H1 (cell line): ENCODE measurements at regions not wholly inside any gene's neighbourhood (a gene's known extent, or its start where the extent isn't known, plus 50 kb on each side); places are given as distances from the start of the nearest gene placed in this dataset.

Source experiments
- CTCF ChIA-PET: fragments of 300-600 bp; sonication (Branson Sonifier 250); formaldehyde crosslinking; loops from one replicate; lab custom pipeline; 2021; ENCODE audit not compliant: partially characterized antibody; lab: Charles Lee
- POLR2A ChIA-PET: fragments of 300-600 bp; sonication (Branson Sonifier 250); formaldehyde crosslinking; loops from one replicate; lab custom pipeline; 2021; ENCODE audit warnings: inconsistent platforms; ENCODE audit not compliant: partially characterized antibody; lab: Charles Lee
- DNase-seq, 2 experiments: peaks; one replicate each; pipeline versions ENCODE4 v3.0.0 to v3.0.0-alpha.2; 2010 to 2022; ENCODE audit warnings: low spot score in 2 of 2, low read depth in 1 of 2, mixed read lengths in 1 of 2
- FAIRE-seq: peaks from 2 replicates; lab custom pipeline; 2011; peaks lifted over from hg19 to GRCh38; lab: Jason Lieb, UNC
- H2AFZ ChIP-seq: 2 replicates; pipeline ENCODE4 v1.8.1; 2012; ENCODE audit warnings: low read length, inconsistent platforms
- H2AK5ac ChIP-seq: 2 replicates; pipeline ENCODE4 v1.6.1; 2013; ENCODE audit warnings: low read depth, low read length
- H2BK120ac ChIP-seq: replicated peaks from 2 replicates; pipeline ENCODE3; 2013; ENCODE audit warnings: low read depth, low read length, inconsistent platforms
- H2BK12ac ChIP-seq: 2 replicates; pipeline ENCODE4 v1.6.1; 2013; ENCODE audit warnings: low read depth, low read length
- H2BK15ac ChIP-seq: 2 replicates; pipeline ENCODE4 v1.6.1; 2013; ENCODE audit warnings: low read length
- H2BK20ac ChIP-seq: 2 replicates; pipeline ENCODE4 v1.6.1; 2013; ENCODE audit warnings: low read length
- H2BK5ac ChIP-seq: 2 replicates; pipeline ENCODE4 v1.6.1; 2013; ENCODE audit warnings: low read depth, low read length
- H3K14ac ChIP-seq: 2 replicates; pipeline ENCODE4 v1.6.1; 2013; ENCODE audit warnings: inconsistent platforms; ENCODE audit not compliant: insufficient read length
- H3K18ac ChIP-seq: 2 replicates; pipeline ENCODE4 v1.6.1; 2013; ENCODE audit warnings: low read length; ENCODE audit errors: extremely low read depth
- H3K23ac ChIP-seq: 2 replicates; pipeline ENCODE4 v1.6.1; 2013; ENCODE audit warnings: inconsistent platforms; ENCODE audit not compliant: insufficient read length
- H3K23me2 ChIP-seq: 2 replicates; pipeline ENCODE4 v1.6.1; 2013; ENCODE audit warnings: low read depth, low read length
- H3K27ac ChIP-seq: 2 replicates; pipeline ENCODE4 v1.6.1; 2011; ENCODE audit warnings: low read depth, low read length, inconsistent platforms
- H3K27me3 ChIP-seq, 4 experiments: replicated peaks in 1 of 4; 1 replicate in 1 of 4; 2 replicates in 3 of 4; pipeline versions ENCODE4 v1.6.1 to v1.8.1; 2011 to 2013; ENCODE audit warnings: low read length in 3 of 4, mild to moderate bottlenecking in 3 of 4, inconsistent platforms in 2 of 4, mixed read lengths in 2 of 4, moderate library complexity in 1 of 4; ENCODE audit not compliant: control insufficient read depth in 3 of 4, insufficient read depth in 3 of 4; ENCODE audit errors: extremely low read depth in 1 of 4
- H3K36me3 ChIP-seq, 4 experiments: 2 replicates each; pipeline versions ENCODE4 v1.6.1 to v1.8.1; 2011 to 2013; ENCODE audit warnings: mild to moderate bottlenecking in 4 of 4, low read length in 3 of 4, moderate library complexity in 2 of 4, control low read depth in 1 of 4, inconsistent platforms in 1 of 4; ENCODE audit not compliant: insufficient read depth in 4 of 4, control insufficient read depth in 2 of 4
- H3K4ac ChIP-seq: replicated peaks from 2 replicates; pipeline ENCODE3; 2013; ENCODE audit warnings: low read length, low read depth, mixed read lengths, inconsistent platforms; ENCODE audit not compliant: insufficient read length
- H3K4me1 ChIP-seq, 4 experiments: replicated peaks in 1 of 4; 1 replicate in 1 of 4; 2 replicates in 3 of 4; pipeline versions ENCODE4 v1.6.1 to v1.8.1; 2011 to 2013; ENCODE audit warnings: low read length in 3 of 4, inconsistent platforms in 2 of 4, mixed read lengths in 1 of 4; ENCODE audit not compliant: insufficient read depth in 4 of 4, control insufficient read depth in 3 of 4
- H3K4me2 ChIP-seq, 2 experiments: 2 replicates each; pipeline versions ENCODE4 v1.6.1 to v1.8.1; 2011 to 2013; ENCODE audit warnings: low read depth in 2 of 2, low read length in 2 of 2, control low read depth in 1 of 2, inconsistent platforms in 1 of 2, mild to moderate bottlenecking in 1 of 2; ENCODE audit not compliant: insufficient read depth in 1 of 2
- H3K4me3 ChIP-seq, 4 experiments: fragments of 200-600, 300-600 bp in 1 of 4; sonication (generic), shearing (Covaris generic), sonication (Bioruptor Twin) in 1 of 4; 2 replicates each; pipeline versions ENCODE4 v1.5.1 to v1.8.1; 2011 to 2016; ENCODE audit warnings: low read length in 4 of 4, low read depth in 3 of 4, control low read depth in 2 of 4, inconsistent platforms in 2 of 4, mild to moderate bottlenecking in 2 of 4, mixed read lengths in 1 of 4, moderate library complexity in 1 of 4; ENCODE audit not compliant: insufficient read depth in 2 of 4; ENCODE audit errors: extremely low read depth in 1 of 4
- H3K56ac ChIP-seq: replicated peaks from 2 replicates; pipeline ENCODE3; 2013; ENCODE audit warnings: low read depth, mild to moderate bottlenecking, mixed read lengths, low read length, inconsistent platforms; ENCODE audit not compliant: insufficient read length
- H3K79me1 ChIP-seq: 2 replicates; pipeline ENCODE4 v1.6.1; 2013; ENCODE audit warnings: low read depth, low read length, control low read depth
- H3K79me2 ChIP-seq, 2 experiments: 2 replicates each; pipeline versions ENCODE4 v1.6.1 to v1.8.1; 2012 to 2013; ENCODE audit warnings: low read length in 2 of 2, mild to moderate bottlenecking in 2 of 2, inconsistent platforms in 1 of 2; ENCODE audit not compliant: insufficient read depth in 2 of 2, control insufficient read depth in 1 of 2
- H3K9ac ChIP-seq, 4 experiments: replicated peaks in 1 of 4; 1 replicate in 1 of 4; 2 replicates in 3 of 4; pipeline versions ENCODE4 v1.6.1 to v1.8.1; 2011 to 2013; ENCODE audit warnings: low read depth in 3 of 4, low read length in 3 of 4, control low read depth in 2 of 4, mild to moderate bottlenecking in 2 of 4, moderate library complexity in 2 of 4, inconsistent platforms in 1 of 4; ENCODE audit errors: extremely low read depth in 1 of 4
- H3K9me3 ChIP-seq, 2 experiments: 2 replicates each; pipeline versions ENCODE4 v1.6.1 to v1.8.1; 2012 to 2013; ENCODE audit warnings: mild to moderate bottlenecking in 2 of 2, moderate library complexity in 2 of 2, control low read depth in 1 of 2, inconsistent platforms in 1 of 2, low read depth in 1 of 2, low read length in 1 of 2, mixed read lengths in 1 of 2; ENCODE audit not compliant: insufficient read depth in 2 of 2
- H4K20me1 ChIP-seq, 2 experiments: replicated peaks in 1 of 2; 2 replicates each; pipeline versions ENCODE3 to v1.8.1; 2011 to 2013; ENCODE audit warnings: inconsistent platforms in 2 of 2, low read length in 2 of 2, mild to moderate bottlenecking in 1 of 2; ENCODE audit not compliant: insufficient read depth in 2 of 2, control insufficient read depth in 1 of 2
- H4K5ac ChIP-seq: 2 replicates; pipeline ENCODE4 v1.6.1; 2013; ENCODE audit warnings: low read length, low read depth, mixed read lengths, inconsistent platforms; ENCODE audit not compliant: insufficient read length
- H4K8ac ChIP-seq: 2 replicates; pipeline ENCODE4 v1.8.0; 2013; ENCODE audit warnings: mild to moderate bottlenecking, moderate library complexity, low read length, inconsistent platforms; ENCODE audit not compliant: insufficient read depth; ENCODE audit errors: extremely low read depth
- H4K91ac ChIP-seq: replicated peaks from 2 replicates; pipeline ENCODE3; 2013; ENCODE audit warnings: low read length, mixed read lengths, inconsistent platforms; ENCODE audit not compliant: insufficient read length
- ASH2L ChIP-seq: fragments of 200-600, 300-600 bp; sonication (generic); IDR thresholded peaks from one replicate; pipeline ENCODE4 v1.7.1; 2017; ENCODE audit warnings: low read length
- CBX8 ChIP-seq: fragments of 300-800, 300-1000 bp; sonication (generic); IDR thresholded peaks from 2 replicates; pipeline ENCODE4 v1.7.1; 2016; ENCODE audit warnings: low read depth, low read length, borderline replicate concordance
- CHD1 ChIP-seq: IDR thresholded peaks from 2 replicates; pipeline ENCODE4 v1.6.1; 2012; ENCODE audit warnings: low read depth, low read length, improper control_type of control experiment
- CREB1 ChIP-seq: IDR thresholded peaks from 2 replicates; pipeline ENCODE4 v1.6.1; 2012; ENCODE audit warnings: inconsistent platforms
- FOSL1 ChIP-seq: IDR thresholded peaks from 2 replicates; pipeline ENCODE4 v1.6.1; 2011; ENCODE audit warnings: mild to moderate bottlenecking, low read depth, low read length, moderate library complexity; ENCODE audit not compliant: insufficient read depth
- KDM5A ChIP-seq: fragments of 200-600 bp; IDR thresholded peaks from 2 replicates; pipeline ENCODE4 v1.7.1; 2012; ENCODE audit warnings: mild to moderate bottlenecking, low read length, inconsistent platforms, mixed read lengths
- POLR2AphosphoS5 ChIP-seq: IDR thresholded peaks from 2 replicates; pipeline ENCODE4 v1.6.1; 2011; ENCODE audit warnings: low read depth, low read length
- SAP30 ChIP-seq: fragments of 300-600 bp; sonication (generic); IDR thresholded peaks from 2 replicates; pipeline ENCODE4 v1.7.1; 2012; ENCODE audit warnings: low read length, moderate library complexity, mild to moderate bottlenecking, inconsistent platforms; ENCODE audit not compliant: insufficient read depth, insufficient replicate concordance
- SP1 ChIP-seq: IDR thresholded peaks from 2 replicates; pipeline ENCODE4 v1.6.1; 2011; ENCODE audit warnings: low read depth, low read length
- WGBS, 2 experiments: shearing (Covaris generic) in 1 of 2; methylation state at CpG; one replicate each; pipeline versions ENCODE4 v1.1.6 to v1.1.7; 2013 to 2015; ENCODE audit warnings: low lambda C conversion rate in 2 of 2, mixed read lengths in 2 of 2, inconsistent platforms in 1 of 2, low coverage in 1 of 2, missing lambda C conversion rate in 1 of 2; ENCODE audit not compliant: insufficient replicate concordance in 2 of 2, insufficient coverage in 1 of 2, insufficient read length in 1 of 2; ENCODE audit errors: extremely low coverage in 1 of 2, missing lambda C conversion rate in 1 of 2; 5-methylcytosine and 5-hydroxymethylcytosine counted together

GRCh38 chr7:110358028-110358427 is 732.9 kb upstream of the LRRN3 start:
- Histone ChIP-seq H3K9me3 (no peaks in the 10 kb centered on the region), H2AFZ (no peak overlapping the region), H3K18ac (no peak overlapping the region), H3K9ac (no peak overlapping the region), H3K56ac (no peak overlapping the region), H2BK15ac (no peak overlapping the region), H3K27me3 (no peaks in the 10 kb centered on the region), H3K36me3 (no peaks in the 10 kb centered on the region), H3K79me1 (no peaks in the 10 kb centered on the region), H3K4me2 (no peak overlapping the region), H3K27ac (no peak overlapping the region), H3K23me2 (no peaks in the 10 kb centered on the region), H2BK120ac (no peak overlapping the region), H3K14ac (no peak overlapping the region), H2BK12ac (no peak overlapping the region), H3K79me2 (no peaks in the 10 kb centered on the region), H4K20me1 (no peaks in the 10 kb centered on the region), H3K4ac (no peak overlapping the region), H3K4me1 (no peaks in the 10 kb centered on the region), H2BK20ac (no peak overlapping the region), H3K23ac (no peak overlapping the region), H3K4me3 (no peak overlapping the region), H4K91ac (no peak overlapping the region), H2AK5ac (no peak overlapping the region), H4K8ac (no peak overlapping the region), H2BK5ac (no peak overlapping the region), H4K5ac (no peak overlapping the region)
- ChIA-PET CTCF (no interaction called here), POLR2A (no interaction called here)
- FAIRE-seq, result no peak
- no peak for DNase-seq
- WGBS, 2 experiments, result 87% methylated on average over 1 of the region's 1 CpG; no CpG with 5 or more reads in 1 of the 2 experiments
- TF ChIP-seq CHD1 (no peak), CREB1 (no peak), SAP30 (no peak), KDM5A (no peak), CBX8 (no peak), POLR2AphosphoS5 (no peak), FOSL1 (no peak), ASH2L (no peak), SP1 (no peak)
